ENCODE measurements at regions not wholly inside any gene's neighbourhood (a gene's known extent, or its start where the extent isn't known, plus 50 kb on each side); places are given as distances from the start of the nearest gene placed in this dataset.
"Not testable (repeated sequence)": the region's sequence is repeated elsewhere in the genome, so short reads cannot be mapped to it uniquely, and the experiment has no call there.

- DNase-seq, result not testable (repeated sequence)
Observed at GRCh38 chr2:89026296-89026695, 334.8 kb downstream of the RPIA start.

- DNase-seq, result not testable (repeated sequence)
Observed at GRCh38 chr2:89027115-89027514, 335.6 kb downstream of the RPIA start.

- DNase-seq, result not testable (repeated sequence)
Observed at GRCh38 chr2:89027536-89027935, 336.1 kb downstream of the RPIA start.

GRCh38 chr2:89029257-89029656, 337.8 kb downstream of the RPIA start:
- DNase-seq, result not testable (repeated sequence)

GRCh38 chr2:89048138-89049066, 356.9 kb downstream of the RPIA start:
- DNase-seq, result peak; percentile 68

- DNase-seq, result not testable (repeated sequence)
Observed at GRCh38 chr2:89058616-89059015, 367.1 kb downstream of the RPIA start.

- DNase-seq, result not testable (repeated sequence)
Observed at GRCh38 chr2:89061174-89061573, 369.7 kb downstream of the RPIA start.

GRCh38 chr2:89076771-89077170, 385.3 kb downstream of the RPIA start:
- peak; percentile 7 for DNase-seq

GRCh38 chr2:89092911-89093310, 401.4 kb downstream of the RPIA start:
- DNase-seq, result not testable (repeated sequence)

- DNase-seq, result peak; percentile 10
Observed at GRCh38 chr2:89095060-89095459, 403.6 kb downstream of the RPIA start.

GRCh38 chr2:89102587-89102986, 411.1 kb downstream of the RPIA start:
- not testable (repeated sequence) for DNase-seq

- not testable (repeated sequence) for DNase-seq
Observed at GRCh38 chr2:89106369-89107019, 415.0 kb downstream of the RPIA start.

GRCh38 chr2:89112434-89112833, 421.0 kb downstream of the RPIA start:
- DNase-seq, result peak; percentile 24

- DNase-seq, result not testable (repeated sequence)
Observed at GRCh38 chr2:89113286-89113685, 421.8 kb downstream of the RPIA start.

- not testable (repeated sequence) for DNase-seq
Observed at GRCh38 chr2:89129440-89129839, 438.0 kb downstream of the RPIA start.

- DNase-seq, result not testable (repeated sequence)
Observed at GRCh38 chr2:89130665-89131308, 439.3 kb downstream of the RPIA start.

GRCh38 chr2:89142959-89143358, 451.5 kb downstream of the RPIA start:
- not testable (repeated sequence) for DNase-seq

- DNase-seq, result peak; percentile 19
Observed at GRCh38 chr2:89145342-89145741, 453.9 kb downstream of the RPIA start.

- not testable (repeated sequence) for DNase-seq
Observed at GRCh38 chr2:89148256-89148655, 456.8 kb downstream of the RPIA start.

- not testable (repeated sequence) for DNase-seq
Observed at GRCh38 chr2:89151699-89152098, 460.2 kb downstream of the RPIA start.

GRCh38 chr2:89152501-89152900, 461.0 kb downstream of the RPIA start:
- not testable (repeated sequence) for DNase-seq

- not testable (repeated sequence) for DNase-seq
Observed at GRCh38 chr2:89153210-89153609, 461.7 kb downstream of the RPIA start.

GRCh38 chr2:89154247-89154682, 462.8 kb downstream of the RPIA start:
- DNase-seq, result not testable (repeated sequence)
